Ovary (tissue), 3 donors: ENCODE measurements at regions not wholly inside any gene's neighbourhood (a gene's known extent, or its start where the extent isn't known, plus 50 kb on each side); places are given as distances from the start of the nearest gene placed in this dataset.

Source experiments
- POLR2A ChIP-seq: fragments of 450-650 bp; IDR thresholded peaks from one replicate; pipeline ENCODE4 v1.6.1; 2017; ENCODE audit warnings: antibody characterized with exemption, mild to moderate bottlenecking, moderate library complexity
- TF ChIP-seq, protein P1 (sequence below), 3 donors: fragments of 450-650 bp in 2 of 3; fragments of 200-600 bp in 1 of 3; IDR thresholded peaks; one replicate each; pipeline versions ENCODE4 v1.5.1 to v1.8.0; 2016 to 2022; ENCODE audit warnings: antibody characterized with exemption in 3 of 3, mild to moderate bottlenecking in 1 of 3
- donor health status: DM: no; HTN: no; CAD: no.

GRCh38 chr20:9920866-9921265, 82.0 kb upstream of the PAK5 start:
- TF ChIP-seq, protein P1, sequence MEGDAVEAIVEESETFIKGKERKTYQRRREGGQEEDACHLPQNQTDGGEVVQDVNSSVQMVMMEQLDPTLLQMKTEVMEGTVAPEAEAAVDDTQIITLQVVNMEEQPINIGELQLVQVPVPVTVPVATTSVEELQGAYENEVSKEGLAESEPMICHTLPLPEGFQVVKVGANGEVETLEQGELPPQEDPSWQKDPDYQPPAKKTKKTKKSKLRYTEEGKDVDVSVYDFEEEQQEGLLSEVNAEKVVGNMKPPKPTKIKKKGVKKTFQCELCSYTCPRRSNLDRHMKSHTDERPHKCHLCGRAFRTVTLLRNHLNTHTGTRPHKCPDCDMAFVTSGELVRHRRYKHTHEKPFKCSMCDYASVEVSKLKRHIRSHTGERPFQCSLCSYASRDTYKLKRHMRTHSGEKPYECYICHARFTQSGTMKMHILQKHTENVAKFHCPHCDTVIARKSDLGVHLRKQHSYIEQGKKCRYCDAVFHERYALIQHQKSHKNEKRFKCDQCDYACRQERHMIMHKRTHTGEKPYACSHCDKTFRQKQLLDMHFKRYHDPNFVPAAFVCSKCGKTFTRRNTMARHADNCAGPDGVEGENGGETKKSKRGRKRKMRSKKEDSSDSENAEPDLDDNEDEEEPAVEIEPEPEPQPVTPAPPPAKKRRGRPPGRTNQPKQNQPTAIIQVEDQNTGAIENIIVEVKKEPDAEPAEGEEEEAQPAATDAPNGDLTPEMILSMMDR (IDR thresholded peaks at IDR 0.05), result no peak
- TF ChIP-seq POLR2A, result no peak
